HFF-Myc (cell line): ENCODE measurements at regions not wholly inside any gene's neighbourhood (a gene's known extent, or its start where the extent isn't known, plus 50 kb on each side); places are given as distances from the start of the nearest gene placed in this dataset.

ENCODE experiments used
- DNase-seq: peaks from one replicate; pipeline ENCODE4 v3.0.0-alpha.2; 2011; ENCODE audit warnings: low read depth; ENCODE audit errors: extremely low read depth
- H3K4me3 ChIP-seq: replicated peaks from 2 replicates; pipeline ENCODE4 v1.5.1; 2011; ENCODE audit warnings: low read depth, mild to moderate bottlenecking, control low read depth, low read length
- CTCF ChIP-seq: IDR thresholded peaks from 2 replicates; pipeline ENCODE4 v1.5.1; 2012; ENCODE audit warnings: mild to moderate bottlenecking, low read depth, low read length, control low read depth; ENCODE audit errors: missing control alignments

DNA sequence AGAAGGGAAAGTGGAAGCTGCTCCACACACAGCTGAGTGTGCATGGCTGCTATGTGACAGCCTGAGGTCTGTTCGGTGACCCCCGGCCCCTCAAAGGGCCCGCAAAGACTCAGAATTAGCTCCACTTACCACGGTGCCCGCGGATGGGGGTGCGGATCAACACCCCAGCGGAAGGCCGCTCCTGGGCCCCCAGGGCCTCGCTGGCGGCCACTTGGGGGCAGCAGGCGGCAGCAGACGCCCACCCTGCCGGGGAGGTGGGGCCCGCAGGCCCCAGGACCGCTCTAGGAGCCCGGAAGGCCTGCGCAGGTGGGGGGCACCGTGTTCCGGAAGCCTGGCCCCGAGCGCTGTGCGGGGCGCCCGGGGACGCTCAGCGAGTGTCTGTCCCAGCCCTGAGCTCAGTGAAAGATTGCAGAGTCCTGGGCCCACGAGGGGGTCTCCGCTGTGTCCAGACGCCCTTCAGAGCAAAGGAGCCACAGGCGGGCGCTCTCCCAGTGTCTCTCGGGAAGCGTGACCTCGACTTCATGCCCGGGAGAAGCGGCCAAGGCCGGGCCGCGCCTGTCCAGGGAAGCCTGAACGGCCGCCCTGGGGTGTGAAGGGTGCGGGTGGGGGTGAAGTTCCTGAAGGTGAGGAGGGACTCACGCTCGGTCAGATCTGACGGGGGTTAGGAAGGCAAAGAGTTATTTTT, 118.7 kb downstream of the VAPA start:
- H3K4me3 ChIP-seq = no peak overlapping the region
- no peak for DNase-seq
- TF ChIP-seq CTCF = no peak

GRCh38 chr18:10033016-10033399, 119.2 kb downstream of the VAPA start:
- TF ChIP-seq CTCF = no peak
- no peak for DNase-seq
- no peak overlapping the region for H3K4me3 ChIP-seq

GRCh38 chr18:10035281-10035991, 121.6 kb downstream of the VAPA start:
- TF ChIP-seq CTCF = no peak
- no peak overlapping the region for H3K4me3 ChIP-seq
- DNase-seq = no peak

GRCh38 chr18:10036479-10036878, 122.7 kb downstream of the VAPA start:
- no peak overlapping the region for H3K4me3 ChIP-seq
- DNase-seq = no peak
- no peak for TF ChIP-seq CTCF

GRCh38 chr18:10037181-10037580, 123.4 kb downstream of the VAPA start:
- no peak for DNase-seq
- no peak overlapping the region for H3K4me3 ChIP-seq
- no peak for TF ChIP-seq CTCF

DNA sequence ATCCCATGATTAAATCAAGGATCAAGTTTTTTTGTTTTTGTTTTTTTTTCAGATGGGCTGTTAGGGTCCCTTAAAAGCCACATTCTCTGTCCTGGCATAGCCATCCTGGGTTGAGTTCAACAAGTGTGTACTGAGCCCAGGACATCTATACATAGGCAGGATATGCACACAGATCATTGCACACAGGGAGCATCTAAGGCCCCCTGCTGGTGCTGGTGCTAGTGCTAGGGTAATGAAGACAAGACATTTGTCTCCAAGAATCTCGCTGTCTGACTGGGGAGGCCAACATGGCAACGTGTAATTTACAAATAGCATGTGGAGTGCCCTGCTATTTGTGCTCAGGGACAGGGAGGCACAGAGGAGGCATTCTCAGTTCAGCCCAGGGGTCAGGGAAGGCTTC, 124.5 kb downstream of the VAPA start:
- no peak overlapping the region for H3K4me3 ChIP-seq
- peak; percentile 14 for TF ChIP-seq CTCF
- no peak for DNase-seq
